Heart left ventricle (tissue), 16 donors: ENCODE measurements at regions not wholly inside any gene's neighbourhood (a gene's known extent, or its start where the extent isn't known, plus 50 kb on each side); places are given as distances from the start of the nearest gene placed in this dataset.
"Not testable (repeated sequence)": the region's sequence is repeated elsewhere in the genome, so short reads cannot be mapped to it uniquely, and the experiment has no call there.

Experiments used
- ATAC-seq, 4 donors: fragments of 200-7000 bp; cut with Tn5 transposase; one replicate each; pipeline ENCODE4 v1.9.1; 2020 to 2022; ENCODE audit warnings: moderate library complexity in 4 of 4, mild to moderate bottlenecking in 3 of 4, moderate number of reproducible peaks in 1 of 4
- DNase-seq, 5 donors: peaks; one replicate each; pipeline ENCODE4 v3.0.0-alpha.2; 2020
- H3K27ac ChIP-seq, 12 donors: fragments of 200-600 bp; sonication (generic) in 4 of 12; one replicate each; pipeline versions ENCODE4 v1.5.0 to v1.8.0; 2016 to 2022; ENCODE audit warnings: mild to moderate bottlenecking in 2 of 12
- H3K27me3 ChIP-seq, 9 donors: fragments of 200-600 bp; sonication (generic) in 2 of 9; one replicate each; pipeline versions ENCODE4 v1.5.1 to v1.8.0; 2016 to 2022; ENCODE audit warnings: mild to moderate bottlenecking in 3 of 9
- H3K36me3 ChIP-seq, 9 donors: fragments of 200-600 bp; sonication (generic) in 2 of 9; one replicate each; pipeline versions ENCODE4 v1.5.0 to v1.8.0; 2018 to 2022; ENCODE audit warnings: mild to moderate bottlenecking in 2 of 9
- H3K4me1 ChIP-seq, 12 donors: fragments of 200-600 bp; sonication (generic) in 4 of 12; one replicate each; pipeline versions ENCODE4 v1.5.0 to v1.8.0; 2016 to 2022; ENCODE audit warnings: mild to moderate bottlenecking in 3 of 12
- H3K4me3 ChIP-seq, 12 donors: fragments of 200-600 bp; sonication (generic) in 4 of 12; one replicate each; pipeline versions ENCODE4 v1.5.0 to v1.8.0; 2017 to 2022; ENCODE audit warnings: mild to moderate bottlenecking in 9 of 12, moderate library complexity in 4 of 12
- H3K9me3 ChIP-seq, 12 donors: fragments of 200-600 bp; sonication (generic) in 4 of 12; one replicate each; pipeline versions ENCODE4 v1.5.0 to v1.8.0; 2016 to 2022; ENCODE audit warnings: mild to moderate bottlenecking in 1 of 12
- POLR2A ChIP-seq, 2 donors: fragments of 450-650 bp; IDR thresholded peaks; one replicate each; pipeline ENCODE4 v1.6.1; 2017; ENCODE audit warnings: antibody characterized with exemption in 2 of 2, mild to moderate bottlenecking in 2 of 2, moderate library complexity in 2 of 2
- WGBS, 4 donors: extraction: QIAGEN DNeasy Blood & Tissue Kit in 2 of 4; methylation state at CpG; one replicate each; pipeline versions ENCODE4 v1.1.5 to v1.1.7; 2013 to 2018; 5-methylcytosine and 5-hydroxymethylcytosine counted together
- intact Hi-C, 10 donors: fragments of 100-400 bp; cut with DNase I; formaldehyde crosslinking; loops; one replicate each; pipeline versions ENCODE4 v1.11.1 to v1.14.2; 2022
- TF ChIP-seq, protein P1 (sequence below), 12 donors: fragments of 200-600 bp; sonication (generic) in 4 of 12; IDR thresholded peaks; one replicate each; pipeline versions ENCODE4 v1.5.0 to v1.8.0; 2018 to 2022; ENCODE audit warnings: antibody characterized with exemption in 12 of 12, mild to moderate bottlenecking in 5 of 12
- donor health status: ischemic (EF 13 %, LVEDD 7.1; RV severe dilation, severe dysfunction).
- donor health status: healthy with polysubstance abuse.
- donor health status: DM: no; HTN: yes; CAD: no.
- donor health status: DM: no; HTN: no; CAD: no.
- donor health status: ischemic (EF 25% LVEDD 6.9; RV normal size, moderate dysfunction).
- donor health status: ischemic (EF 25% LVEDD 5.7; RV mildly dilated, moderate dysfunction).
- donor health status: healthy.
- donor health status: DM: yes; HTN: yes; CAD: no.
- donor health status: ischemic (EF 35%, LVEDD 5.7; RV mildly dilated, moderate dysfunction).
- donor health status: nonischemic (EF 11% LVEDD 7.7; RV severe dilation, severe dysfunction).
- donor health status: DM: yes; HTN: yes; CAD: no.
- donor health status: PGD.
- donor health status: ischemic (EF 29% LVEDD 5.4; RV normal size, mild dysfunction).
- donor health status: nonischemic (EF 23%, LVEDD 6.1; RV moderate dilation, normal function).

DNA sequence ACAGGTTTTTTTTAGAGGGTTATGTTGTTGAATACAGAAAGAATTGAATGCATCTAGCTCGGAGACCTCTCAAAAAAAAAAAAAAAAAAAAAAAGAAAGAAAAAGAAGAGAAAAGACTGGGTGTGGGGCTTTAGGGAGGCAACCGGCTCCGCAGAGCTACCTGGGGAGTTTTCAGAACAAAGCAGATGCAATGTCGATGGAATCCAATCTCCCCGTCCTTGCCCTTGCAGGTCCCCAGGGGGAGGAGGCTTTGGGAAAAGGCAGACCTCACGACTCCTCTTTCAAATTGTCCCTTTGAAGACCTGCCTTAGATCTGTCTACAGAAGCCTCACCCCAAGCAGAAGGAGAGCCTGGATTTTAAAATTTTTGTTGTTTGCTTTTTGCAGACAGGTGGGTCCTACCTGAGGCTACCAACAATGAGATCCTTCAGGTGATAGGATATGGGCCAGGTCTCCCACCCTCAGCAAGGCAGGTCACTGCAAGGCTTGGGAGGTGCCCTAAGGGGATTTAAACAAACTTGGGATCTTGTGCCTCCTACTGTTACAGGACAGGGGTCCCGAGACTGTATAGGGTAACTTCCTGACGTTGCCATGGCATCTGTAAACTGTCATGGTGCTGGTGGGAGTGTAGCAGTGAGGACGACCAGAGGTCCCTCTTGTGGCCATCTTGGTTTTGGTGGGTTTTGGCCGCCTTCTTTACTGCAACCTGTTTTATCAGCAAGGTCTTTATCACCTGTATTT, 75.2 kb upstream of the PRKX start:
- Histone ChIP-seq H3K4me3 (no peak overlapping the region), H3K9me3 (no peaks in the 10 kb centered on the region), H3K27ac (no peak overlapping the region), H3K36me3 (no peaks in the 10 kb centered on the region), H3K27me3 (peaks cover 0 to 14% (median 0%) of the 10 kb centered on the region in 9 donors), H3K4me1 (no peaks in the 10 kb centered on the region)
- no peak for DNase-seq
- intact Hi-C loops: no loop called here
- TF ChIP-seq POLR2A (IDR thresholded peaks at IDR 0.05): no peak
- TF ChIP-seq, protein P1, sequence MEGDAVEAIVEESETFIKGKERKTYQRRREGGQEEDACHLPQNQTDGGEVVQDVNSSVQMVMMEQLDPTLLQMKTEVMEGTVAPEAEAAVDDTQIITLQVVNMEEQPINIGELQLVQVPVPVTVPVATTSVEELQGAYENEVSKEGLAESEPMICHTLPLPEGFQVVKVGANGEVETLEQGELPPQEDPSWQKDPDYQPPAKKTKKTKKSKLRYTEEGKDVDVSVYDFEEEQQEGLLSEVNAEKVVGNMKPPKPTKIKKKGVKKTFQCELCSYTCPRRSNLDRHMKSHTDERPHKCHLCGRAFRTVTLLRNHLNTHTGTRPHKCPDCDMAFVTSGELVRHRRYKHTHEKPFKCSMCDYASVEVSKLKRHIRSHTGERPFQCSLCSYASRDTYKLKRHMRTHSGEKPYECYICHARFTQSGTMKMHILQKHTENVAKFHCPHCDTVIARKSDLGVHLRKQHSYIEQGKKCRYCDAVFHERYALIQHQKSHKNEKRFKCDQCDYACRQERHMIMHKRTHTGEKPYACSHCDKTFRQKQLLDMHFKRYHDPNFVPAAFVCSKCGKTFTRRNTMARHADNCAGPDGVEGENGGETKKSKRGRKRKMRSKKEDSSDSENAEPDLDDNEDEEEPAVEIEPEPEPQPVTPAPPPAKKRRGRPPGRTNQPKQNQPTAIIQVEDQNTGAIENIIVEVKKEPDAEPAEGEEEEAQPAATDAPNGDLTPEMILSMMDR (IDR thresholded peaks at IDR 0.05): no peak
- 7 to 28% (median 14%) methylated on average over 10 of the region's 10 CpGs for WGBS, 4 donors
- ATAC-seq: no peak

DNA sequence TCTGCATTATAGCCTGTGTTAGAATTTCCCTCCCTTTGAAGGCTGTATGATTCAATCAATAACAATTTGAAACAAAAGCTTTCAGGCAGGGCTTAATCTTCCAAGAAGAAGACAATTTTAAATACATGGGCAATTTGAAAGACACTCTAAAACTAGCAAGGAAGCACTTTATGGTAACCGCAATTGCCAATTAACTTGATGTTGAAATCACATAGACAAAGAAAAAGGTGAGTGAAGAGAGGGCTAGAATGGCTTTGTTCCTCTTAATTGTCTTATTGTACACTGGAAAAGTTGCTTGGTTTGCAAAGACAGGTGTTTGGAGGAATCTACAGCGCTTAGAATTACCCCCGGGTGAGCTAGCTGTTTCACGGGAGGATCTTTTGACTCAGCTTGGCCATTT, 74.4 kb upstream of the PRKX start:
- intact Hi-C loops: no loop called here

DNA sequence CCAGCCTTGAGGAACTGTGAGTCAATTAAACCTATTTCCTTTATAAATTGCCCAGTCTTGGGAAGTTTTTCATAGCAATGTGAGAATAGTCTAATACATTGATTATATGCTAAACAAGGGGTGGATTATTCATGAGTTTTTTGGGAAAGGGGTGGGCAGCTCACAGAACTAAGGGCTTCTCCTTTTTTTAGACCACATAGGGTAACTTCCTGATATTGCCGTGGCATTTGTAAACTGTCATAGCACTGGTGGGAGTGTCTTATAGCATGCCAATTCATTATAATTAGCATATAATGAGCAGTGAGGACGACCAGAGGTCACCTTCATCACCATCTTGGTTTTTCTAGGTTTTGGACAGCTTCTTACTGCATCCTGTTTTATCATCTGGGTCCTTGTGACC, 72.4 kb upstream of the PRKX start:
- H3K27ac ChIP-seq, ATAC-seq, H3K36me3 ChIP-seq, H3K9me3 ChIP-seq, H3K4me1 ChIP-seq, DNase-seq, H3K4me3 ChIP-seq, intact Hi-C loops: not testable (repeated sequence)
- peaks cover 0 to 17% (median 0%) of the 10 kb centered on the region in 9 donors for H3K27me3 ChIP-seq
- 49 to 70% (median 59%) methylated on average over 2 of the region's 2 CpGs for WGBS, 4 donors

More for the DNA sequence above, 74.4 kb upstream of the PRKX start:
- H3K27ac ChIP-seq: no peak overlapping the region
- TF ChIP-seq, protein P1 (IDR thresholded peaks at IDR 0.05): no peak
- no peak for TF ChIP-seq POLR2A (IDR thresholded peaks at IDR 0.05)
- DNase-seq (no peak), ATAC-seq (no peak)
- peaks cover 0 to 14% (median 0%) of the 10 kb centered on the region in 9 donors for H3K27me3 ChIP-seq
- WGBS, 4 donors: 55 to 71% (median 55%) methylated on average over 4 of the region's 4 CpGs
- H3K9me3 ChIP-seq: no peaks in the 10 kb centered on the region
- no peaks in the 10 kb centered on the region for H3K4me1 ChIP-seq
- H3K36me3 ChIP-seq: no peaks in the 10 kb centered on the region
- H3K4me3 ChIP-seq: no peak overlapping the region

DNA sequence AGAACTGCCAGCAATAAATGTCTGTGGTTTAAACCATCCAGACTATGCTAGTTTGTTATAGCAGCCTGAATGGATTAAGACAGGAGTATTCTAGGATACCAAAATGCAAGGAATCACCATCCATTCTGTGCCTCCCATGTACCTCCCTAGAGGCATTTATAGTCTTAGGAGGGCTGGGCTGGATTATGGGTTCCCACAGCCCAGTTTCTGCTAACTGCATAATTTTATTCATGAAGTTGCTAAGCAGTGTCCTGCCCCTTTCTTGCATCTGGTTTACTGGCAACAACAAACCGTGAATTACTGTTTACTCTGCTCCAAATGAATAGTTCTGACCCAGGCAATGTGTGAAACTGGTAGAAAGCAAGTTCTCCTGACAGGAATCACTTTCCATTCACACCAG, 67.1 kb upstream of the PRKX start:
- Histone ChIP-seq H3K27me3 (peaks cover 0 to 3% (median 0%) of the 10 kb centered on the region in 9 donors), H3K9me3 (no peaks in the 10 kb centered on the region), H3K36me3 (no peaks in the 10 kb centered on the region), H3K4me3 (no peak overlapping the region), H3K27ac (no peak overlapping the region), H3K4me1 (no peaks in the 10 kb centered on the region)
- TF ChIP-seq, protein P1 (IDR thresholded peaks at IDR 0.05): no peak
- TF ChIP-seq POLR2A (IDR thresholded peaks at IDR 0.05): no peak
- ATAC-seq (no peak), DNase-seq (no peak)
- WGBS, 4 donors: 21 to 28% (median 24%) methylated on average over 1 of the region's 1 CpG
- intact Hi-C loops: no loop called here

DNA sequence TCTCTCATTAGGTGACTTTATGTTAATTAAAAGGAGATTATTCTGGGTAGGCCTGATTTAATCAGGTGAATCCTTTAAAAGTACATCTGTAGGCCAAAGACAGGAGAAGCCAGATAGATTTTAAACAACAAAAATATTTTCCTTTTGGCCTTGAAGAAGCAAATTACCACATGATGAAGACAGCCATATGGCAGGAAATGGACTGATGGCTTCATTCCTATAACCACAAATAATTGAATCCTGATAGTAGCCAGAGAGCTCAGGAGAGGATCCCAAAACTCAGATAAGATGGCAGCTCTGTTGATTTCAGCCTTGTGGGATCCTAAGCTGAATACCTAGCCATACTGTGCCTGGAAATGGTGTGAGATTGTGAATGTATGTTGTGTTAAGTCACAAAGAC, 66.1 kb upstream of the PRKX start:
- peaks cover 0 to 3% (median 0%) of the 10 kb centered on the region in 9 donors for H3K27me3 ChIP-seq
- no peaks in the 10 kb centered on the region for H3K9me3 ChIP-seq
- TF ChIP-seq, protein P1 (IDR thresholded peaks at IDR 0.05): no peak
- TF ChIP-seq POLR2A (IDR thresholded peaks at IDR 0.05): no peak
- no peak overlapping the region for H3K4me3 ChIP-seq
- ATAC-seq (no peak), DNase-seq (no peak)
- no peak overlapping the region for H3K27ac ChIP-seq
- no peaks in the 10 kb centered on the region for H3K4me1 ChIP-seq
- intact Hi-C loops: no loop called here
- no peaks in the 10 kb centered on the region for H3K36me3 ChIP-seq
